ENCODE measurements at regions not wholly inside any gene's neighbourhood (a gene's known extent, or its start where the extent isn't known, plus 50 kb on each side); places are given as distances from the start of the nearest gene placed in this dataset.

DNA sequence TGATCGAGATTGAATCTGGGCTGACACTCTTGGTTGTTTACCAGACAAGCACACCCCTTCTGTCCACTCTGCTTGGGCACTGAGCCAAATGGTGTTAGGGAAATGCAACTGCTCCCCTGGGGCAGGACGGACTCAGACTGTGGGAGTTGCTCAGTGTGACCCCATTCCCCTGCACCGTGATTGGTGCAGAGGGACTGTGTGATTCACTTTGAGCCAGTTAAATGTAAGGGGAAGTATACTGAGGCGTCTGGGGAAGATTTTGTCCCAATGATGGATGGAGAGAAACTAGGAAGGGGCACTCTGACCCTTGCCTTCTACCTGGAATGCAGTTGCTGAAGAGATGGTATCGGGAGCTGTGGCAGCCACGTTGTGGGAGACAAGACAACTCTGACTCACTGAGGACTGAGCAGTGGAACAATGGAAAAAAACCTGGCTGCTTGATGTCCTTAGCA is 196.0 kb upstream of the ANKRD55 start:
- TF ChIP-seq, protein P1, sequence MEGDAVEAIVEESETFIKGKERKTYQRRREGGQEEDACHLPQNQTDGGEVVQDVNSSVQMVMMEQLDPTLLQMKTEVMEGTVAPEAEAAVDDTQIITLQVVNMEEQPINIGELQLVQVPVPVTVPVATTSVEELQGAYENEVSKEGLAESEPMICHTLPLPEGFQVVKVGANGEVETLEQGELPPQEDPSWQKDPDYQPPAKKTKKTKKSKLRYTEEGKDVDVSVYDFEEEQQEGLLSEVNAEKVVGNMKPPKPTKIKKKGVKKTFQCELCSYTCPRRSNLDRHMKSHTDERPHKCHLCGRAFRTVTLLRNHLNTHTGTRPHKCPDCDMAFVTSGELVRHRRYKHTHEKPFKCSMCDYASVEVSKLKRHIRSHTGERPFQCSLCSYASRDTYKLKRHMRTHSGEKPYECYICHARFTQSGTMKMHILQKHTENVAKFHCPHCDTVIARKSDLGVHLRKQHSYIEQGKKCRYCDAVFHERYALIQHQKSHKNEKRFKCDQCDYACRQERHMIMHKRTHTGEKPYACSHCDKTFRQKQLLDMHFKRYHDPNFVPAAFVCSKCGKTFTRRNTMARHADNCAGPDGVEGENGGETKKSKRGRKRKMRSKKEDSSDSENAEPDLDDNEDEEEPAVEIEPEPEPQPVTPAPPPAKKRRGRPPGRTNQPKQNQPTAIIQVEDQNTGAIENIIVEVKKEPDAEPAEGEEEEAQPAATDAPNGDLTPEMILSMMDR (IDR thresholded peaks at IDR 0.05; ENCODE audit: insufficient read depth, low read length), result no peak
- TF ChIP-seq, protein P2, sequence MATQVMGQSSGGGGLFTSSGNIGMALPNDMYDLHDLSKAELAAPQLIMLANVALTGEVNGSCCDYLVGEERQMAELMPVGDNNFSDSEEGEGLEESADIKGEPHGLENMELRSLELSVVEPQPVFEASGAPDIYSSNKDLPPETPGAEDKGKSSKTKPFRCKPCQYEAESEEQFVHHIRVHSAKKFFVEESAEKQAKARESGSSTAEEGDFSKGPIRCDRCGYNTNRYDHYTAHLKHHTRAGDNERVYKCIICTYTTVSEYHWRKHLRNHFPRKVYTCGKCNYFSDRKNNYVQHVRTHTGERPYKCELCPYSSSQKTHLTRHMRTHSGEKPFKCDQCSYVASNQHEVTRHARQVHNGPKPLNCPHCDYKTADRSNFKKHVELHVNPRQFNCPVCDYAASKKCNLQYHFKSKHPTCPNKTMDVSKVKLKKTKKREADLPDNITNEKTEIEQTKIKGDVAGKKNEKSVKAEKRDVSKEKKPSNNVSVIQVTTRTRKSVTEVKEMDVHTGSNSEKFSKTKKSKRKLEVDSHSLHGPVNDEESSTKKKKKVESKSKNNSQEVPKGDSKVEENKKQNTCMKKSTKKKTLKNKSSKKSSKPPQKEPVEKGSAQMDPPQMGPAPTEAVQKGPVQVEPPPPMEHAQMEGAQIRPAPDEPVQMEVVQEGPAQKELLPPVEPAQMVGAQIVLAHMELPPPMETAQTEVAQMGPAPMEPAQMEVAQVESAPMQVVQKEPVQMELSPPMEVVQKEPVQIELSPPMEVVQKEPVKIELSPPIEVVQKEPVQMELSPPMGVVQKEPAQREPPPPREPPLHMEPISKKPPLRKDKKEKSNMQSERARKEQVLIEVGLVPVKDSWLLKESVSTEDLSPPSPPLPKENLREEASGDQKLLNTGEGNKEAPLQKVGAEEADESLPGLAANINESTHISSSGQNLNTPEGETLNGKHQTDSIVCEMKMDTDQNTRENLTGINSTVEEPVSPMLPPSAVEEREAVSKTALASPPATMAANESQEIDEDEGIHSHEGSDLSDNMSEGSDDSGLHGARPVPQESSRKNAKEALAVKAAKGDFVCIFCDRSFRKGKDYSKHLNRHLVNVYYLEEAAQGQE (IDR thresholded peaks at IDR 0.05; ENCODE audit: insufficient replicate concordance, low read depth), result no peak

All from HL-60 (cell line).